ENCODE measurements at regions not wholly inside any gene's neighbourhood (a gene's known extent, or its start where the extent isn't known, plus 50 kb on each side); places are given as distances from the start of the nearest gene placed in this dataset.

DNA sequence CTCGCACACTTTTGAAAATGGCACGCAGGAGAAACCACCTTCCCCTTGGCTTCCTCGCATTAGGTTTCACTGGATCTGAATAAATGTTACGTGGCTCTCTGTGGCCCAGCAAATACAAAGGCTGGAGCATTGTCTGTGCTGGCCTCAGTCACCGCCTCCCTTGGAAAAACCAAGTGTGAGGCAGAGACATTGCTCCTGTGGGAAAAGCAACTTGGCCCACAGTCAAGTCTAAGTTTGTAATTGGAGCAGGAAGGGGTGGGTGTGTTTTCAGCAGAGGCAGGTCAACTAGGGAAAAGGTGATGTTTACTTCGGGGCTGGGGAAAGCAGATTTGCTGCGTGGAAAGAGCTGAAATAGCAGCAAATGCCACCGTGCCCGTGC is 101.6 kb downstream of the IRS2 start:
- no peaks in the 10 kb centered on the region for H3K36me3 ChIP-seq
- H3K4me1 ChIP-seq: no peaks in the 10 kb centered on the region
- TF ChIP-seq CTCF (IDR thresholded peaks at IDR 0.05): no peak
- ATAC-seq (no peak), DNase-seq (no peak)
- H3K27ac ChIP-seq: no peak overlapping the region
- peaks cover 5% of the 10 kb centered on the region for H3K27me3 ChIP-seq
- no peaks in the 10 kb centered on the region for H3K9me3 ChIP-seq
- intact Hi-C loops (cut with DNase I): no loop called here
- H3K4me3 ChIP-seq: no peak overlapping the region

- H3K27ac ChIP-seq: no peak overlapping the region
- no peak for TF ChIP-seq CTCF (IDR thresholded peaks at IDR 0.05)
- intact Hi-C loops (cut with DNase I): no loop called here
- H3K27me3 ChIP-seq: peaks cover 5% of the 10 kb centered on the region
- no peak for DNase-seq
- no peak for ATAC-seq
- no peaks in the 10 kb centered on the region for H3K4me1 ChIP-seq
- H3K36me3 ChIP-seq: no peaks in the 10 kb centered on the region
- no peak overlapping the region for H3K4me3 ChIP-seq
- H3K9me3 ChIP-seq: no peaks in the 10 kb centered on the region
Measured at GRCh38 chr13:109684084-109684823, 102.1 kb downstream of the IRS2 start.

GRCh38 chr13:109682534-109683244 is 103.7 kb downstream of the IRS2 start:
- Histone ChIP-seq H3K4me1 (no peaks in the 10 kb centered on the region), H3K27ac (no peak overlapping the region), H3K27me3 (peaks cover 5% of the 10 kb centered on the region), H3K4me3 (no peak overlapping the region), H3K9me3 (no peaks in the 10 kb centered on the region), H3K36me3 (no peaks in the 10 kb centered on the region)
- no peak for TF ChIP-seq CTCF (IDR thresholded peaks at IDR 0.05)
- ATAC-seq: no peak
- no peak for DNase-seq
- intact Hi-C loops (cut with DNase I): no loop called here

DNA sequence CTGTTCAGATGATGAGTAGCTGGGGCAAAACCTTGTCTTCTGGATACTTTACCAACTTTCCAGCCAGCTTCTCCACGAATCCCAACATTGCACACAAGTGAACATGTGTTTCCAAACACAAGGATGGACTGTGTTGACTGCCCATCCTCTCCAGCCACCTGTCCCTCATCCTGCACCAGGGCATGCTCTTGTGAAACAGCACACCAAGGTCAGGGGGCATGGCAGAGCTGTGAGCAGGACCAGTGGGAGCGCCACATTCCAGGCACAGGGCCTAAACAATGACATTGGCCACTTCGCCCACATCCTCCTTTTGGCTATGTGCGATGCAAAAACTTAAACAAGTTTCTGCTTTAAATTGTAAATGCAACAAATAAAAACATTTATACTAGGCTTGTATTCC is 105.5 kb downstream of the IRS2 start:
- DNase-seq (no peak), ATAC-seq (no peak)
- peaks cover 5% of the 10 kb centered on the region for H3K27me3 ChIP-seq
- no peaks in the 10 kb centered on the region for H3K4me1 ChIP-seq
- no peak overlapping the region for H3K27ac ChIP-seq
- H3K36me3 ChIP-seq: no peaks in the 10 kb centered on the region
- no peak overlapping the region for H3K4me3 ChIP-seq
- no peaks in the 10 kb centered on the region for H3K9me3 ChIP-seq
- TF ChIP-seq CTCF (IDR thresholded peaks at IDR 0.05): no peak
- intact Hi-C loops (cut with DNase I): no loop called here

DNA sequence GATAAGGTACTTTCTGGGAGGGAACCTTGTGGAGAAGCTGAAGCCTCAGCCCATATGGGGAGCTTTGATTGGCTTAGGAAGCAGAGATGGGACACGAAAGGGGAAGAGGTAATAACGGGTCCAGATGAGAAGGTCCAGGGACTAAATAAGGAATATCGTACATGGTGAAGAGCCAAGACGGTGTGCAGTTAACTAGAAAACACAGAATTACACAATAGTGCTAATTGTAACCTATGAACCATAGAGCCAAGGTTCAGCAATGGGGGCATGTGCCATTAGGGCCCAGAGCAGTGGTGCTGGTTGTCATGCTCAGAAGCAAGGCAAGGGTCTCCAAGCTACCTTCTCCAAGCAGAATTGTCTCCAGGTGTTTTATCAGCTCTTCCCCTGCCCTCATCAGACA is 106.1 kb downstream of the IRS2 start:
- no peak for DNase-seq
- no peak overlapping the region for H3K4me3 ChIP-seq
- peaks cover 5% of the 10 kb centered on the region for H3K27me3 ChIP-seq
- H3K9me3 ChIP-seq: no peaks in the 10 kb centered on the region
- ATAC-seq: no peak
- H3K4me1 ChIP-seq: no peaks in the 10 kb centered on the region
- intact Hi-C loops (cut with DNase I): no loop called here
- H3K27ac ChIP-seq: no peak overlapping the region
- TF ChIP-seq CTCF (IDR thresholded peaks at IDR 0.05): no peak
- no peaks in the 10 kb centered on the region for H3K36me3 ChIP-seq

All from upper lobe of right lung (tissue), 1 donor.